GM12875 (cell line): ENCODE measurements at regions not wholly inside any gene's neighbourhood (a gene's known extent, or its start where the extent isn't known, plus 50 kb on each side); places are given as distances from the start of the nearest gene placed in this dataset.

Source experiments
- H3K4me3 ChIP-seq: one replicate; pipeline ENCODE4 v1.5.1; 2011; ENCODE audit warnings: low read depth, low read length, control low read depth
- TF ChIP-seq, protein P1 (sequence below): IDR thresholded peaks from 2 replicates; pipeline ENCODE4 v1.5.1; 2011; ENCODE audit warnings: low read depth, mild to moderate bottlenecking, control low read depth, inconsistent platforms, low read length, moderate library complexity, borderline replicate concordance; ENCODE audit not compliant: insufficient read depth

DNA sequence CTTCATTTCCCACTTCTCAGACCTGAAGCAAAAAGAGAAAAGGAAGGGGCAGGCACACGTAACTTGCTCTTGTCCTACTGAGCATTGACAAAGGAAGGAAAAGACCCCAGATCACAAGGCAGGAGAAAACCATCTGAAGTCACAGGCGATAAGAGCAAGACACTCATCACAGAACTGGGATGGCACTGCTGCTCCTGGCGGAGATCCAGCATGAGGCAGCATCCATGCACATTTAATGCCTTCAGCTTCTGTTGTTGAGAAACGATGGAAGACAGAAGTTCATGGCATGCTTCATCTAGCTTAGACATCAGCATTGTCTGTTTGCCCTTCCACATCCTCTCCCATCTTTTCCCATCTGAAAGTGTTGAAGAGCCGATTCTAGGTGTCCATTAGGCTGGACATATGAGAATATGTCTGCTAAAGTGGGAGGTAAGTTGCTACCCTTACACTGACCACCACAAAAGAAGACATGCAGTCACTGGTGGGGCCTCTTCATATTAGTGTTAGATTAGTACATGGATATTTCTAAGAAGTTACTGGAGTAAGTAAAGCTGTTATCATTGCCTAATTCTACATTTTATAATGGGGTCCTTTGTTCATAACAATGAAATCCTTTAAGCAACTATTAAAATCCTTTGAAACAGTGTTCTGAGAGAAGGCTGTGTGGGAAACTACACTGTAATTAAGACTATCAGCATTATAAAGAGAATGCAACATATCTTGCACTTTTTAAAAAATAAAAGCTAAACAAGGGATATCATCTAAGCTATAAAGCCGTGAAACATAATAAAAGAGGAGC is 618.5 kb downstream of the C6orf118 start:
- H3K4me3 ChIP-seq, result no peak overlapping the region
- TF ChIP-seq, protein P1, sequence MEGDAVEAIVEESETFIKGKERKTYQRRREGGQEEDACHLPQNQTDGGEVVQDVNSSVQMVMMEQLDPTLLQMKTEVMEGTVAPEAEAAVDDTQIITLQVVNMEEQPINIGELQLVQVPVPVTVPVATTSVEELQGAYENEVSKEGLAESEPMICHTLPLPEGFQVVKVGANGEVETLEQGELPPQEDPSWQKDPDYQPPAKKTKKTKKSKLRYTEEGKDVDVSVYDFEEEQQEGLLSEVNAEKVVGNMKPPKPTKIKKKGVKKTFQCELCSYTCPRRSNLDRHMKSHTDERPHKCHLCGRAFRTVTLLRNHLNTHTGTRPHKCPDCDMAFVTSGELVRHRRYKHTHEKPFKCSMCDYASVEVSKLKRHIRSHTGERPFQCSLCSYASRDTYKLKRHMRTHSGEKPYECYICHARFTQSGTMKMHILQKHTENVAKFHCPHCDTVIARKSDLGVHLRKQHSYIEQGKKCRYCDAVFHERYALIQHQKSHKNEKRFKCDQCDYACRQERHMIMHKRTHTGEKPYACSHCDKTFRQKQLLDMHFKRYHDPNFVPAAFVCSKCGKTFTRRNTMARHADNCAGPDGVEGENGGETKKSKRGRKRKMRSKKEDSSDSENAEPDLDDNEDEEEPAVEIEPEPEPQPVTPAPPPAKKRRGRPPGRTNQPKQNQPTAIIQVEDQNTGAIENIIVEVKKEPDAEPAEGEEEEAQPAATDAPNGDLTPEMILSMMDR, result no peak

GRCh38 chr6:164690241-164690640 is 619.2 kb downstream of the C6orf118 start:
- TF ChIP-seq, protein P1, result no peak
- H3K4me3 ChIP-seq, result no peak overlapping the region

DNA sequence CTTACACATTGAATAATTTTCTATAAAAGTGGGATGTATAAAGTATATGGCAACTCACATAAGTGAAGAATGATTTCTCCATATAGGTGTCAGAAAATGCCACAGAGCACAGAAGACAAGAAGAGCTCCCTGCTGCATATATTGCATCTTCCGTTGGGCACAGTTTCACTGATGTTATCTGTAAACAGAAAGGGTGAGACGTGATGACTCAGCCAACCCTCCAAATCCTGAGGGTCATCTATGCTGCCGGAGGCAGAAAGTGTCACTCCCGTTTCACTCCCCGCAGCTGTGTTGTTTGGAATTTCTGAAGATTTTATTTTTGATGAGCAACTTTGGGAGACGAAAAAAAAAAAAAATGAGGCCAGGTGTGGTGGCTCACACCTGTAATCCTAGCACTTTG is 644.1 kb downstream of the C6orf118 start:
- no peak overlapping the region for H3K4me3 ChIP-seq
- TF ChIP-seq, protein P1, result no peak

- TF ChIP-seq, protein P1, result no peak
Measured at GRCh38 chr6:164663634-164664033, 645.8 kb downstream of the C6orf118 start.

DNA sequence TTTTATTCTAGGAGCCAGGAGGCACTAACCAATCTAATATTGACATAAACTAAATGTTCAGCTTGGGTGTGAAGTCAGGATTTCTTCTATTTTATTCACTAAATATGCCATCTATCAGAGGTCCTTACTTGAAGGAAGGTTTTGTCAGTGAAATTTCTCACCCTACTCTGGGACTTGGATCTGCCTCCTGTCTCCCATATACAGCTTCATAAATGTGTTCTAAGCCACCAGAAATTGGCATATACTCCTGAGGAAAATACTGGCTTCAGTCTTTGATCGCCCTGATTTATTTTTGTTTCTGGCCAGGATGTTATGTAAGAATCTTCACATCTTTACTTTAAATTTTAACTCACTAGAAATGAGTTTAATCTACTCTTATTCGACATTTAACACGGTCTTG is 647.7 kb downstream of the C6orf118 start:
- H3K4me3 ChIP-seq, result no peak overlapping the region
- TF ChIP-seq, protein P1, result no peak

More at GRCh38 chr6:164663634-164664033, 645.8 kb downstream of the C6orf118 start:
- H3K4me3 ChIP-seq, result no peak overlapping the region

- no peak overlapping the region for H3K4me3 ChIP-seq
- TF ChIP-seq, protein P1, result no peak
Measured at GRCh38 chr6:164660781-164661180, 648.6 kb downstream of the C6orf118 start.

DNA sequence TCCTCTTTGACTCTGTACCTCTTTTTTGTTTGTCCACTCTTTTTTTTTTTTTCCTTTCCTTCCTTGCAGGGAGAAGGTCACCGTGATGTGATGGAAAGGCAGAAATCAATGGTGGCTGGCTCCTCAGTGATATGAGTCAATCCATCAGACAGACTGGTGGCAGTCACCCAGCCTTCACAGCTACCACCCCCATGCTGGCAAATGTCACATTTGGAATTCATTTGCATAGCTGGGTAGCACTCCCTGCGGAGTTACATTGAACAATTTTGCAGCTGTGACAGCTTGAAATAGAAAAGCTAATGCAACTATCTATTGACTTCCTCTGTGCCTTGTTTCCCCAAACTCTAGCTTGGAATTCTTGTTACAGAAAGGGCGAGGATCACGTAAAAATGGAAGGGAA is 668.4 kb downstream of the C6orf118 start:
- TF ChIP-seq, protein P1, result no peak
- no peak overlapping the region for H3K4me3 ChIP-seq
